ENCODE measurements at regions not wholly inside any gene's neighbourhood (a gene's known extent, or its start where the extent isn't known, plus 50 kb on each side); places are given as distances from the start of the nearest gene placed in this dataset.

GRCh38 chr12:124442772-124443445 is 124.5 kb downstream of the NCOR2 start:
- Histone ChIP-seq H3K79me2 (ENCODE audit: control insufficient read depth, insufficient read depth, low read length) (no peaks in the 10 kb centered on the region), H3K9ac (ENCODE audit: low read length) (no peak overlapping the region), H3K27ac (ENCODE audit: low read depth, low read length) (no peak overlapping the region), H2AK5ac (ENCODE audit: low read length) (no peak overlapping the region), H3K4me1 (ENCODE audit: control insufficient read depth, low read depth, low read length) (no peaks in the 10 kb centered on the region), H4K5ac (ENCODE audit: low read length) (no peak overlapping the region), H3K4me3 (ENCODE audit: low read length) (no peak overlapping the region), H3K79me1 (ENCODE audit: low read length) (peaks cover 2% of the 10 kb centered on the region), H2BK120ac (ENCODE audit: low read depth, low read length) (no peak overlapping the region), H3K23ac (ENCODE audit: low read length) (no peak overlapping the region), H2BK15ac (replicated peaks; ENCODE audit: low read depth) (no peak overlapping the region), H3K18ac (ENCODE audit: low read length) (no peak overlapping the region), H3K36me3 (ENCODE audit: control insufficient read depth, insufficient read depth, low read length) (no peaks in the 10 kb centered on the region), H2BK5ac (ENCODE audit: low read length) (no peak overlapping the region), H3K4me2 (ENCODE audit: low read length) (no peak overlapping the region), H3K4ac (ENCODE audit: low read depth, low read length) (no peak overlapping the region), H3K27me3 (ENCODE audit: insufficient read depth, low read length, poor library complexity) (no peaks in the 10 kb centered on the region), H3K56ac (ENCODE audit: low read length) (no peak overlapping the region), H4K8ac (ENCODE audit: low read depth, low read length) (no peak overlapping the region)
- no peak for DNase-seq
- no CpG with 5 or more reads among the region's 29 CpGs for WGBS (ENCODE audit: extremely low coverage, insufficient coverage, low lambda C conversion rate)

DNA sequence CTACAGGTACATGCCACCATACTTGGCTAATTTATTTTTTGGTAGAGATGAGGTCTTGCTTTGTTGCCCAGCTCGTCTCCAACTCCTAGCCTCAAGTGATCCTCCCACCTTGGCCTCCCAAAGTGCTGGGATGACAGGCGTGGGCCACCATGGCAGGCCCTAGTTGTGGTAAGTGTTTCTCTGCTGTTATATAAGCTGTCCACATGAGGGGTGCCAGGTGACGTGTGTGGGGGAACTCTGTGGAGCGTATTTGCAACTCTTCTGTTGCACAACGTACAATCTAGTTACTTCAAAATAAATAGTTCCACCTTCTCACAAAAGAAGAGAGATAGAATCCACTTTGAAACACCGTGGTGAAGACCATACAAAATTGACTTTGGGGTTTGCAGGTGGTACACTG is 125.1 kb downstream of the NCOR2 start:
- H3K4ac ChIP-seq (ENCODE audit: low read depth, low read length), result no peak overlapping the region
- H2BK120ac ChIP-seq (ENCODE audit: low read depth, low read length), result no peak overlapping the region
- no peak overlapping the region for H2AK5ac ChIP-seq (ENCODE audit: low read length)
- DNase-seq, result no peak
- no peak overlapping the region for H3K27ac ChIP-seq (ENCODE audit: low read depth, low read length)
- no peak overlapping the region for H3K56ac ChIP-seq (ENCODE audit: low read length)
- H3K79me1 ChIP-seq (ENCODE audit: low read length), result peaks cover 2% of the 10 kb centered on the region
- H2BK15ac ChIP-seq (replicated peaks; ENCODE audit: low read depth), result no peak overlapping the region
- no peak overlapping the region for H3K4me2 ChIP-seq (ENCODE audit: low read length)
- no peak overlapping the region for H3K9ac ChIP-seq (ENCODE audit: low read length)
- no peak overlapping the region for H3K23ac ChIP-seq (ENCODE audit: low read length)
- H3K4me1 ChIP-seq (ENCODE audit: control insufficient read depth, low read depth, low read length), result no peaks in the 10 kb centered on the region
- no peak overlapping the region for H4K8ac ChIP-seq (ENCODE audit: low read depth, low read length)
- no peaks in the 10 kb centered on the region for H3K27me3 ChIP-seq (ENCODE audit: insufficient read depth, low read length, poor library complexity)
- H2BK5ac ChIP-seq (ENCODE audit: low read length), result no peak overlapping the region
- H3K36me3 ChIP-seq (ENCODE audit: control insufficient read depth, insufficient read depth, low read length), result no peaks in the 10 kb centered on the region
- H3K18ac ChIP-seq (ENCODE audit: low read length), result no peak overlapping the region
- no peak overlapping the region for H4K5ac ChIP-seq (ENCODE audit: low read length)
- H3K79me2 ChIP-seq (ENCODE audit: control insufficient read depth, insufficient read depth, low read length), result no peaks in the 10 kb centered on the region
- no CpG with 5 or more reads among the region's 6 CpGs for WGBS (ENCODE audit: extremely low coverage, insufficient coverage, low lambda C conversion rate)
- no peak overlapping the region for H3K4me3 ChIP-seq (ENCODE audit: low read length)

DNA sequence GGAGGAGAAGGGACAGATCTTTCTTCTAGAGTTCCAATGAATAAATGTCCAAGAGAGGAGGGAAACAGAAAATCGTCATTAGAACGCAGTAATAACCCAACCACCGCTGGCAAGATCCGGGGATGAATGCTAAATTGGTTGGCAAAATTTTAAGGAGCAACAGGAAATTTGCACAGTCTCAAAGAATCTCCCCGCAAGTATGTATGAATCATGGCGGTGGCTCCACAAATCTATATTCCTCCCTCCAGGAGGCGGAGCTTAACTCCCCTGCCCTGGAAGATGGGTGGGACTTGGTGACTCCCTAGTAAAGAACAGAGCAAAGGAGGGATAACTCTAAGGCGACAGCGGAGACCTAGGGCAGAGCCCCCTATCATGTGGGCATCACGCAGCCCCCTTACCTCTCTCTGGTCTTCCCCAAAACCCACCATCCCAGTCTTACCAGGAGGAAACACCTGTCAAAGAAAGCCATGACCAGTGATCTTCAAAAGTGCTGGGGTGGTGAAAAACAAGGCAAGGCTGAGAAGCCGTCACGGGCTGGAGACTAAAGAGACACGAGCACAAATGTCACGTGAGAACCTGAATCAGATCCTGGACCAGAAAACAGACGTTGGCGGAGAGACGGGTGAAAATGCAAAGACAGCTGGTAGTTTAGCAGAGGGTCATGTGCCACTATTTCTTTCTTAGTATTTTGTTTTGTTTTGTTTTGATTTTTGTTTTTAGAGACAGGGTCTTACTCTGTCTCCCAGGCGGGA is 125.8 kb downstream of the NCOR2 start:
- no peak overlapping the region for H4K5ac ChIP-seq (ENCODE audit: low read length)
- H3K56ac ChIP-seq (ENCODE audit: low read length), result no peak overlapping the region
- H3K23ac ChIP-seq (ENCODE audit: low read length), result no peak overlapping the region
- H3K4me3 ChIP-seq (ENCODE audit: low read length), result no peak overlapping the region
- H3K79me1 ChIP-seq (ENCODE audit: low read length), result peaks cover 2% of the 10 kb centered on the region
- H2AK5ac ChIP-seq (ENCODE audit: low read length), result no peak overlapping the region
- no peak for DNase-seq
- H2BK15ac ChIP-seq (replicated peaks; ENCODE audit: low read depth), result no peak overlapping the region
- no peak overlapping the region for H4K8ac ChIP-seq (ENCODE audit: low read depth, low read length)
- WGBS (ENCODE audit: extremely low coverage, insufficient coverage, low lambda C conversion rate), result no CpG with 5 or more reads among the region's 18 CpGs
- H3K4me1 ChIP-seq (ENCODE audit: control insufficient read depth, low read depth, low read length), result no peaks in the 10 kb centered on the region
- H3K79me2 ChIP-seq (ENCODE audit: control insufficient read depth, insufficient read depth, low read length), result no peaks in the 10 kb centered on the region
- H2BK120ac ChIP-seq (ENCODE audit: low read depth, low read length), result no peak overlapping the region
- H3K27me3 ChIP-seq (ENCODE audit: insufficient read depth, low read length, poor library complexity), result no peaks in the 10 kb centered on the region
- H3K9ac ChIP-seq (ENCODE audit: low read length), result no peak overlapping the region
- no peak overlapping the region for H3K27ac ChIP-seq (ENCODE audit: low read depth, low read length)
- no peaks in the 10 kb centered on the region for H3K36me3 ChIP-seq (ENCODE audit: control insufficient read depth, insufficient read depth, low read length)
- H3K4ac ChIP-seq (ENCODE audit: low read depth, low read length), result no peak overlapping the region
- no peak overlapping the region for H2BK5ac ChIP-seq (ENCODE audit: low read length)
- no peak overlapping the region for H3K4me2 ChIP-seq (ENCODE audit: low read length)
- no peak overlapping the region for H3K18ac ChIP-seq (ENCODE audit: low read length)

- Histone ChIP-seq H3K79me1 (ENCODE audit: low read length) (peaks cover 2% of the 10 kb centered on the region), H4K8ac (ENCODE audit: low read depth, low read length) (no peak overlapping the region), H3K79me2 (ENCODE audit: control insufficient read depth, insufficient read depth, low read length) (no peaks in the 10 kb centered on the region), H3K27me3 (ENCODE audit: insufficient read depth, low read length, poor library complexity) (no peaks in the 10 kb centered on the region), H3K27ac (ENCODE audit: low read depth, low read length) (no peak overlapping the region), H3K18ac (ENCODE audit: low read length) (no peak overlapping the region), H3K4me1 (ENCODE audit: control insufficient read depth, low read depth, low read length) (no peaks in the 10 kb centered on the region), H3K4ac (ENCODE audit: low read depth, low read length) (no peak overlapping the region), H3K4me2 (ENCODE audit: low read length) (no peak overlapping the region), H3K23ac (ENCODE audit: low read length) (no peak overlapping the region), H3K9ac (ENCODE audit: low read length) (no peak overlapping the region), H2BK15ac (replicated peaks; ENCODE audit: low read depth) (no peak overlapping the region), H2BK120ac (ENCODE audit: low read depth, low read length) (no peak overlapping the region), H2AK5ac (ENCODE audit: low read length) (no peak overlapping the region), H3K4me3 (ENCODE audit: low read length) (no peak overlapping the region), H4K5ac (ENCODE audit: low read length) (no peak overlapping the region), H3K56ac (ENCODE audit: low read length) (no peak overlapping the region), H3K36me3 (ENCODE audit: control insufficient read depth, insufficient read depth, low read length) (no peaks in the 10 kb centered on the region), H2BK5ac (ENCODE audit: low read length) (no peak overlapping the region)
- no peak for DNase-seq
- no CpG with 5 or more reads among the region's 13 CpGs for WGBS (ENCODE audit: extremely low coverage, insufficient coverage, low lambda C conversion rate)
These were observed 126.5 kb downstream of the NCOR2 start for GRCh38 chr12:124440841-124441381.

- H3K56ac ChIP-seq (ENCODE audit: low read length), result no peak overlapping the region
- H3K4me2 ChIP-seq (ENCODE audit: low read length), result no peak overlapping the region
- H2AK5ac ChIP-seq (ENCODE audit: low read length), result no peak overlapping the region
- no peak overlapping the region for H3K18ac ChIP-seq (ENCODE audit: low read length)
- WGBS (ENCODE audit: extremely low coverage, insufficient coverage, low lambda C conversion rate), result no CpG with 5 or more reads among the region's 13 CpGs
- no peak overlapping the region for H3K4me3 ChIP-seq (ENCODE audit: low read length)
- H3K79me1 ChIP-seq (ENCODE audit: low read length), result peaks cover 2% of the 10 kb centered on the region
- no peak overlapping the region for H2BK15ac ChIP-seq (replicated peaks; ENCODE audit: low read depth)
- no peak overlapping the region for H3K23ac ChIP-seq (ENCODE audit: low read length)
- H4K8ac ChIP-seq (ENCODE audit: low read depth, low read length), result no peak overlapping the region
- no peak overlapping the region for H4K5ac ChIP-seq (ENCODE audit: low read length)
- no peak overlapping the region for H2BK120ac ChIP-seq (ENCODE audit: low read depth, low read length)
- no peak overlapping the region for H3K9ac ChIP-seq (ENCODE audit: low read length)
- H3K79me2 ChIP-seq (ENCODE audit: control insufficient read depth, insufficient read depth, low read length), result no peaks in the 10 kb centered on the region
- H3K4me1 ChIP-seq (ENCODE audit: control insufficient read depth, low read depth, low read length), result no peaks in the 10 kb centered on the region
- no peak overlapping the region for H3K27ac ChIP-seq (ENCODE audit: low read depth, low read length)
- DNase-seq, result no peak
- no peak overlapping the region for H3K4ac ChIP-seq (ENCODE audit: low read depth, low read length)
- H2BK5ac ChIP-seq (ENCODE audit: low read length), result no peak overlapping the region
- no peaks in the 10 kb centered on the region for H3K27me3 ChIP-seq (ENCODE audit: insufficient read depth, low read length, poor library complexity)
- H3K36me3 ChIP-seq (ENCODE audit: control insufficient read depth, insufficient read depth, low read length), result no peaks in the 10 kb centered on the region
These were observed 127.3 kb downstream of the NCOR2 start for GRCh38 chr12:124440031-124440626.

All from mesendoderm (in vitro differentiated cells).